ENCODE measurements at regions not wholly inside any gene's neighbourhood (a gene's known extent, or its start where the extent isn't known, plus 50 kb on each side); places are given as distances from the start of the nearest gene placed in this dataset.
"Not testable (repeated sequence)": the region's sequence is repeated elsewhere in the genome, so short reads cannot be mapped to it uniquely, and the experiment has no call there.

DNA sequence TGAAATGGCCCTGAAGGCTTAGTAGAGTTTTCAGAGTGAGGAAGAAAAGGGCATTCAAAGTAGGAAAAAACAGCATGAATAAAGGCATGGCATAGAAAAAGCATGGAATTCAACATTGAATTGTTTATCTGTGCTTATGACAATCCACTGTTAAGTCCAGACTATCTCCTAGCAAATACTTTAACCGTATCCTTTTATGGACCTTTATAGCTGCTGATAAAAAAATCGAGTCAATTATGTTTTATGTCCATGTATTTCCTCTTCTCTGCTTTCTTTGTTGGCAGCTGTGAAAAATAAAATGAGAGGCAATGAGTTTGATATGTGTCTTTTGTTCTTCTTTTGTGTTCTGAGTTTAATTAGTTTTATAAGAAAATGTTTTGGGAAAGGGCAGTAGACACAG, 70.4 kb downstream of the TDRD15 start:
- DNase-seq (ENCODE audit: low read depth), result no peak

DNA sequence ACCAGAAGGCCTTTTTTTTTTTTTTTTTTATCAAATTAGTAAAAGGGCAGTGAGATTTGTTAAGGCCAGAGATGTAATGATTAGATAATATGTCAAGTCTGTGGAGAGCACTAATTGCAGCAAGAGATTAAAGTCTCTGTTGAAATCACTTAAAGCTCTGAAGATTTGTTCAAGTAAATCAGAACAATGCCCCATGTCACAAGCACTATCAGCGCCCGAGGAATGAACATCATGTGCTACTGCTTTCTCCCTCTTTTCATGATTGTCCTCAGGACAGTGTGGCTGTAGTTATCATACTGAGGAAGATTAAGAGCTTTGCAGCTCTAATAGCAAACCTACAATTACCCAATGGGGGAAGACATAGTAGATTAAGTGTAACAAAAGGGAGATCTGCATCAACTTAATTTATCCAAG, 71.1 kb downstream of the TDRD15 start:
- no peak for DNase-seq (ENCODE audit: low read depth)

DNA sequence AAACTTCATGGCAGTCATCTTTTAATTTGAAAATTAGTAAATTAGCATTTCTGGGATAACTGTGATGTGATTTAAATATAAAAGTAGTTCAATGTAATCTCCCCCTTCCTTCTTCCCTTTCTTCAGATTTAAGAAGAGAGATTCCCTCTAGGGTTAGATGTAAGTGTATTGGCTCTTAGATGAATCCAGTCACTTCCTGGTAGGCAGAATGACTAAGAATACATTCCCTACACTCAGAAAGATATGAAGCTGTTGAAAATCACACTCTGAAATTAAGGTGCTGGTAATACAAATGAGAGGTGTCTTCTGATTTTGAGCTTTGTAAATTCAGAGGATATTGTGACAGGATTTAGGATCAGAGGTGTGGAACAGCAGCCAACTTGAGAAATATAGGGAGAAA, 71.6 kb downstream of the TDRD15 start:
- DNase-seq (ENCODE audit: low read depth), result no peak

DNA sequence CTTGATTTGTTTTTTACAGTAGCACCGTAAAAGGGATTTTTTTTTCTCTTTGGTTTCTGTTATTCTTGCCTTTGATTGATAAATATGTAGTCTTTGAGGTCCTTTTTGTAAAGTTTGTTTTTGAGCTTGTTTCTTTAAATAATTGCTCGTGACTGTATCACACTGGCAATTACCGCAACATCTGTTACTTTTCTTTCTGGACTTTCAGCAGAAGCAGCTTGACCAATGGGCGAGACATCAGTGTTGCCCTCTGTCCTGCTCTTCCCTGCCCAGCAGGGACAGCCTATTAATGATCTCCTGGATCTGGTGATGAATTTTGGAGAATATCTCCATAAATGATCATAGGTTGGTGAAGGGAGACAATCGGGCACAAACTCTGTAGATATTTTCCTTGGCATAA, 74.9 kb downstream of the TDRD15 start:
- no peak for DNase-seq (ENCODE audit: low read depth)

DNA sequence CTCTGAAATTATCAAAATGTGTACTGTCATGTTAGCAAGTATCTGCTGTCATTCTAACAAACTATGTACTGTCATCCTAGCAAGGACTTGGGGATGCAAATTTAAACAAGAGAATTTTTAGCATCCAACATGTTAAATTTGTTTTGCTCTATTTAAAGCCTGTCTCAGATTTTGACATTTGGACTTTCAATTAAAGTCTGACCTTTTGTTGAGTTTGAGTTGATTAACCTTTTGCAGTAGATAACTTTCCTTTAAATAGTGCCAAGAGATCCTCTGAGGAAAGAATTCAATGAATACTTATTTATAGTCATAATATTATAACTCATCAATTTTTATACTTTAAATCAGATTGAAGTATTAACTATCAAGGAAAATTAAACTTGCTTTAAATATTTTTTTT, 80.2 kb downstream of the TDRD15 start:
- DNase-seq (ENCODE audit: low read depth), result no peak

DNA sequence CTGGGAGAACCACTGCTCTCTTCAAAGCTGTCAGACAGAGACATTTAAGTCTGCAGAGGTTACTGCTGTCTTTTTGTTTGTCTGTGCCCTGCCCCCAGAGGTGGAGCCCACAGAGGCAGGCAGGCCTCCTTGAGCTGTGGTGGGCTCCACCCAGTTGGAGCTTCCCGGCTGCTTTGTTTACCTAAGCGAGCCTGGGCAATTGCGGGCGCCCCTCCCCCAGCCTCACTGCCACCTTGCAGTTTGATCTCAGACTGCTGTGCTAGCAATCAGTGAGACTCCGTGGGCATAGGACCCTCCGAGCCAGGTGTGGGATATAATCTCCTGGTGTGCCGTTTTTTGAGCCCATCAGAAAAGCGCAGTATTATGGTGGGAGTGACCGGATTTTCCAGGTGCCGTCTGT, 90.3 kb downstream of the TDRD15 start:
- DNase-seq (ENCODE audit: low read depth), result not testable (repeated sequence)

DNA sequence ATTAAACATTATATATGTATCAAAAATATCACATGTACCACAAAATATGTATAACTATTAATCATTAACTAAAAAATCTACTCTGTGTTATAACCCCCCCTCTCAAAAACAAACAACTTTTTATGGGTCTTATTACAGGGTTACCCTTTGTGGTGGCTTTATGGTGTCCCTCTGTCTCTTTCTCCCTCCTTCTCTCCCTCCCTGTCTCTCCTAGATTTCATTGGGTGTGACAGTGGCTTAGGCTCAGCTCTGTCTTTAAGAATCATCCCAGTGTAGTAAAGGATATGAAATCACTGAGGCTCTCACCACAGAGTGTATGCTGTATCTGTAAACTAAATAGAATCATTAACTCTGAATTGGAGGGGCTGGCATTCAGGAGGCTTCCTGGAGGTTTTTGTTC, 93.7 kb downstream of the TDRD15 start:
- DNase-seq (ENCODE audit: low read depth), result no peak

DNA sequence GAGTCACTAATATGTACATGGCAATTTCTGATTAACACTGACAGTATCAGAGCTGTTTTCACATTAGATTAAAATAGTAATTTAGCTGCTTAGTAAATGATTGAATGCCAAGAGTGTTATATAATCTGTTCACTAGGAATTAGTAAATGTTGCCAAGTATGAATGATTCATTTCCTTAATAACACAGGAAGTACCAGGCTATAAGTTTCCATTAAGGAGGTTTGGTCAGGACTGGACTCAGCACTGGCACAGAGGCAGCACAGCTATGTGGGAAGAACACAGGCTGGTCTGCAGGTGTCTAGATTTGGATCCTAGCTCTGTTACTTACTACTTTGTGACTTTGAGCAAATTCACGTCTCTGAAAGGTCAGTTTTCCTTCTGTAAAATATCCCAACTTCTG, 97.2 kb downstream of the TDRD15 start:
- DNase-seq (ENCODE audit: low read depth), result no peak

DNA sequence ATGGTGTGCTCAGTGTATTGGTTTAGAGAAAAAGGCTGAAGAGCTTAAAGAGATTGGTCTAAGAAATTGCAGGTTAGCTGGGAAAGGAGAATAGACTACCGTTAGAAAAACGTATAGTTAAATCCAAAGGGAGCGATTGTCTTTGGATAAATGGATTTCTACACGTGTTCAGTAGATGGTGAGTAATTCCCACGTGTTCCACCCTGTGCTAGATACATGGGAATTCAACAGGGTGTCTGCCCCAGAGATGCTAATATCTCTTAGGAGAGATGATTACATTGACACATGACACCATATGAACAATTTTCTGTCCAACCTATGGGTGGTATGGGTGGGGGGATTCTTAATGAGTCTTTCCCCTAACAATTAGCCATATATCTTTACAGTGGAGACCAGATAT, 99.8 kb downstream of the TDRD15 start:
- no peak for DNase-seq (ENCODE audit: low read depth)

DNA sequence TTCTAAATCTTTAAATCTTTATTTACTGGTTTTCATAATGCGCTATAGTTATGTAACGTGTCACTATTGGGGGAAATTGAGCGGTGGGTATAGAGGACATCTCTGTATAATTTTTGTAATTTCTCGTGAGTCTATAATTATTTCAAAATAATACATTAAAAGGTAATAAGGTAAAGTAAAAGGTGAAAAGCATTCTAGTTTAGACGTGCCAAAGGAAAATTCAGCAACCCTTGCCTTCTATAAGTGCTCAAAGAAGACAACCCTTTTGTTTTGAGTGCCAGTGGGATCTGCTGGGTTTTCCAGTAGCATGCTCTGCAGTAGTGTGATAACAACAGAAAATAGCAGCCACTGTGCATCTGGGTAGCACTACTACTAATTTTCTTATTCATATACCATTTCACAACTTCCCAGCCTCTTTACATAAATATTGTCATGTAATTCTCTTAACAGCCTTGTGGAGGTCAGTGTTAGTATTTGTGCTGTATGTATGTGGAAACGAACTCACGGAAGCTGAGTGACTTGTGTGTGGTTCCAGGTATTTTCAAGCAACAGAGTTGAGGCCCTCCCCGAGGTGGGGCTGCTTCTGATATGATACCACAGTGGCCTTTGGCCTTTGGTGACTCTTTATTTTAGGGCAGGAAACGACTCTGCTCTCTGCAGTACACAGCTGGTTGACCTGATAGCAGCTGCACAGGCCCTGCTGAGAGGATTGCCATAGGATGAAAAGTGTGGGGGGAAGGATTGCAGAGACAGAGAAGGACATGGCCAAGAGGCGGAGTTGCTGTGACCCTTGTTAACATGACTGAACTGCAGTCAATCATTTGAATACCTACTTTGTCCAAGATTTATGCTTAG, 104.5 kb downstream of the TDRD15 start:
- DNase-seq (ENCODE audit: low read depth), result no peak

DNA sequence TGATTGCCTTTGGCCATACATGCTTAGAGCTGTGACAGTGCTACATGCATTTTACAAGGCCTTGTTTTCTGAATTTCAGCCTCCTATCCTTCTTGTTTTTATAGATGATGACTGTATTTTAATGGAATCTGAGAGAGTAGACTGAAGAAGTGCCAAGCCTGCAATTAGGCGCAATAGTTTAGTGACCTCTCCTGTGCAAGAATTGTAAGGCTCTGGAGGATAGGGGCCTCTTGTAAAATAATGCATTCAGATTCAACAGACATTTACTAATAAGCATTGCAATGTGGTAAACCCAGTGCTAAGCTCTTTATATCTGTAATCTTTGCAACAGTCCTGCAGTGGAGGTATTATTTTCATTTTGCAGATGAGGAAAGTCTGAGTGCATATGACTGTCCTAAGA, 105.5 kb downstream of the TDRD15 start:
- DNase-seq (ENCODE audit: low read depth), result no peak

DNA sequence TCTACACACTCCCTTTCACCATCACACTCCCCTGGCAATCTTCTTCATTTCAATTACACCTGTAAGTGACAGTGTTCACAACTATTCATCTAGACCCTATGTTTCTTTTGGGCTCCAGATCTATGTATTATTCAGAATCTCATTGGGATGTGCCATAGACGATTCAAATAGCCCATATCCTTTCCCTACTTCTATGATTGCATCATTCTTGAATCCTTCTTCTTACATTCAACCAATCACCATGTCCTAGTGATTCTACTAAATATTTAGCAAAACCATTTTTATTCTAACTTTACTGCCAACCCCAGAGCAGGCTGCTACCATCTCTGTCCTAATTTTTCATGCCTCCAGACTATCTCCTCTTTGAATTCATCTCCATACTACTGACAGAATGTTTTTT, 106.4 kb downstream of the TDRD15 start:
- no peak for DNase-seq (ENCODE audit: low read depth)

DNA sequence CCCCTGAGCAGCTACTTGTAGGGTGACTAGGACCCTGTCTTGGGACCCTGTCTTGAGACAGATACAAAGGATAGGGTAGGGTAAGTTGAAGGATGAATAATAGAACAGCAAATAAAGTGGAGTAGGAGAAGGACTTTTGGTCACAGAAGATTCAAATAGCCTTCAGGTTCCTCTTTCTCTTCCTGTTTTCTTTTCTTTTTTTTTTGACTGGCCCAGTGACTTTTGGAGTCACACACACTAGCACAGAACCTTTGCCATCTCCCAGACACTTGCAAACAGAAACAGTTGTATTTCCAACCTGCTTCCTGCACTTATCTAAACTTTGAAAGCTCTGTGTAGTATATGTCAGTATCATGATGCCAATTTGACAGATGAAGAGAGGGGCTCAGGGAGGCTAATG, 108.2 kb downstream of the TDRD15 start:
- DNase-seq (ENCODE audit: low read depth), result no peak

DNA sequence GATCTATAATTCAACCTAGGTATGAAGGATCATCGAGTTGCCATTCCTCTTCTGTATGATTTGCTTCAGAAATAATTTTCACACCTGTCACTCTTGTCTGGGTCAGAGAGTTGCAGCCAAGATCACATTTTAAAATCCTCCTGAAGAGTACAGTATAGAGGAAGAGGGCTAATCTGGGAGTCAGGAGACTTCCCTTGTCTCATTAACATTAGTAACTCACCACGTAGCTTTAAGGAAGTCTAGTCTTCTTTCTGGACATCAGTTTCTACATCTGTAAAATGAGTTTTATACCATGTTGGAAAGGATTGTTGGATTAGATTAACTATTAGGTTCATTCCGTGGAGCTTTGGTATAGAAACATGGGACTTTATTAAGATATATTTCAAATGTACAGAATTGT, 109.4 kb downstream of the TDRD15 start:
- DNase-seq (ENCODE audit: low read depth), result no peak

DNA sequence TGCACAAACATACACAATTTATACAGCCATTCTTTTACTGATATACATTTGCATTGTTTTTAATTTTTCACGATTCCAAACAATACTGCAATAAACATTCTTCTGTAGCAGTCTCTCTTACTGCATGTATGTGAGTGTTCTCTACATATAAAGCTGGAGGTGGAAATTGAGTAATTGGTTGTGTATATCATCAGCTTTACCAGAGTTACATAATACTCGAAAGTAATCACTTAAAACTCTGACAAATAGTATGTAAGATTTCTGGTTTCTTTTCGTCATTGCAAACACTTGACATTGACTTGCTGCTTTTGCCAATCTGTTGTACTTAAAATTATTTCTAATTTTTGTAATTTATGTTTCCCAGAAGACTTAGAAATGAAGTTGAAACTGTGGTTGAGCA, 110.2 kb downstream of the TDRD15 start:
- DNase-seq (ENCODE audit: low read depth), result no peak

DNA sequence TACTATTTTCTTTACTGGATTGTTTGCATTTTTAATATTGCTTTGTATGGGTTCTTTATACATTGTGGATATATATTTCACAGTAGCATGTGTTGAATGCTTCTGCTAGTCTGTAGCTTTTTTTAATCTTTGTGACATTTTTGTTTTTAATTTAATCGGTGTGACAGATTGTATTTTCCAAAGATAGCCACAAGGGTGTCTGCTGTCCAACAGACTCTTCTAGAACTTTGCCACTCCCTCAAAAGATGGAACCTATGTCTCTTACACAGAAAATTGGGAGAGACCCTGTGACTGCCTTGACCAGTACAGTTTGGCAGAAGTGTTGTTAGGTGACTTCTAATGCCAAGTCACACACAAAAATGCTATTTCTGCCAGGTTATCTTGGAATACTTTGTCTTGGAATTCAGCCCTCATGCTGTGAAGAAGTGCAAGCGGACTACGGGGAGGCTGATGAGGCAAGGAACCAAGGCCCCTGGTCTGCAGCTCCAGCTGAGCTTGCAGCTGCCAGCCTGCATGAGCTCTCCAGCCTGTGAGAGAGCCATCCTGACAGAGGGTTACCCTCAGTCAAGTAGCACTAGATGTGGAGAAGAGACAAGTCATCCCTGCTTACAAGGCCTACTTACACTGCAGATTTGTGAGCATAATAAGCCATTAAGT, 110.8 kb downstream of the TDRD15 start:
- no peak for DNase-seq (ENCODE audit: low read depth)

DNA sequence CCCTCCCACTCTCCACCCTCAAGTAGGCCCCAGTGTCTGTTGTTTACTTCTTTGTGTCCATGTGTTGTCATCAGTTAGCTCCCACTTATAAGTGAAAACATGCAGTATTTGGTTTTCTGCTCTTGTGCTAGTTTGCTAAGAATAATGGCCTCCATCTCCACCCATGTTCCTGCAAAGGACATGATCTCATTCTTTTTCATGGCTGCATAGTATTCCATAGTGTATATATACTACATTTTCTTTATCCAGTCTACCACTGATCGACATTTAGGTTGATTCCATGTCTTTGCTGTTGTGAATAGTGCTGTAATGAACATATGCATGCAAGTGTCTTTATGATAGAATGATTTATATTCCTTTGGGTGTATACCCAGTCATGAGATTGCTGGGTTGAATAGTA, 116.0 kb downstream of the TDRD15 start:
- not testable (repeated sequence) for DNase-seq (ENCODE audit: low read depth)

DNA sequence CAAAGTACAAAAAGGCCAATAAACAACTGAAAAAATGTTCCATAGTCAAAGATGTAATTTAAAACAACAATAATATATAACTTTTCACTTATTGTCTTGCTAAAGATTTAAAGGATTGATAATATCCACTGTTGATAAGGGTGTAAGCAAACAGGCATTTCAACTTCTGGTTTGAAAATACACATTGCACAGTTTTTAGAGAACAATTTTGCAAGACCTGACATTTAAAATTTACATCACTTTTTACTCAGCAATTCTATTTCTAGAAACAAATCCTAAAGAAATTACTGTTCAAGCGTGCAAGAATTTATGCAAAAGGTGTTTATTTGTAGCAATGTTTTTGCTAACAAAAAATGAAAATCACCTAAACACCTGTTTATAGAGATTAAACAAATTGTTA, 120.4 kb downstream of the TDRD15 start:
- no peak for DNase-seq (ENCODE audit: low read depth)

DNA sequence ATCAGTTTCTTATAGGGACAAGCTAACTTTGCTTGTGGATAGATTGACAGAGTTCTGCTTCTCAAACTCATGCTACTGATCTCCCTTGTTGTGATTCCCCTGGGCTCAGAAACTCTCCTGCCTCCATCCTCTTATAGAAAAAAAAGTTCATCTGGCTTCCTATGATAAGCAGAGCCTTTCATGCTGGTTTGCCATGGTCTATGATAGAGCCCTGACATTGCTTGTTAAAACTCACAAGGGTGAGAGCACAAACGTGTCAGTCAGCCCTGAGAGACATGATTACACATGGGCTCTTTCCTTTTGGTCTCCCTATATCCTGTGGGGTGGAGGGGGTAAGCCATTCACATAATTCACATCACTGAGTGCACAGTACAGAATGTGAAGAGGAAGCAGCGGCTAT, 121.8 kb downstream of the TDRD15 start:
- DNase-seq (ENCODE audit: low read depth), result no peak

DNA sequence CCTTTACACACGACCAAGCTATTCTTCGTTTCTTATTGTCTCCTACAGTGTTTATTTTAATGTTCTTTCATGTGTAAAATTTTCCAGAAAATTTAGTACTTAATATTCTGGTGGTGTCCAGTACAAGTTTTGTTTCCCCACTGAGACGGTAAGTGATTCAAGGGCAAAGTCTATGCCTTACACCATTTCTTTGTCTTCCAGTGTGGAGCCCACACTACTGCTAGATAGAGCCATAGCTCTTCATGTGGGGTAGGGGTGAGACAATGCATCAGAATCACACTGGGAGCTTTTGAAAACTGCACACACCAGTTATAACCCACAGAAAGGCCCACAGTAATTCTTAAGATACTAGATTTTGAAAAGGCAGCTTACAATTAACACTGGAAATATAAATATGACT, 125.6 kb downstream of the TDRD15 start:
- DNase-seq (ENCODE audit: low read depth), result no peak

DNA sequence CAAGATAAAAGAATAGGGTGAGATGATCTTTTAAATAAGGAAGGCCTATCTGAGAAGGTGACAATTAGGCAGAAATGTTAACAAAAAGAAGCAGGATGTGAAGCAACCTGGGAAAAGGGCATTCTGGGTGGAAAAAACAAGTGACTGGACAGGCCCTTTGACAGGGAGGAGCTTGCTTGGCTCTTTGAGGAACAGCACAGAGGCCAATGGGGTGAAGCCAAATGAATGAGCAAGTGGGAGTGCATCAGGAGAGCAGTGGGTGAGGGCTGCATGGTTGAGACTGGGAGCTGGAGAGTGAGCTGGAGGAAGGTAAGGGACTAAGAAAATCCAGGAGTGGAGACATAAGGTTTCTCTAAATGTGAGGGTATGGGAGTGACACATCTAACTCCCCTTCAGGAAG, 126.9 kb downstream of the TDRD15 start:
- DNase-seq (ENCODE audit: low read depth), result no peak

DNA sequence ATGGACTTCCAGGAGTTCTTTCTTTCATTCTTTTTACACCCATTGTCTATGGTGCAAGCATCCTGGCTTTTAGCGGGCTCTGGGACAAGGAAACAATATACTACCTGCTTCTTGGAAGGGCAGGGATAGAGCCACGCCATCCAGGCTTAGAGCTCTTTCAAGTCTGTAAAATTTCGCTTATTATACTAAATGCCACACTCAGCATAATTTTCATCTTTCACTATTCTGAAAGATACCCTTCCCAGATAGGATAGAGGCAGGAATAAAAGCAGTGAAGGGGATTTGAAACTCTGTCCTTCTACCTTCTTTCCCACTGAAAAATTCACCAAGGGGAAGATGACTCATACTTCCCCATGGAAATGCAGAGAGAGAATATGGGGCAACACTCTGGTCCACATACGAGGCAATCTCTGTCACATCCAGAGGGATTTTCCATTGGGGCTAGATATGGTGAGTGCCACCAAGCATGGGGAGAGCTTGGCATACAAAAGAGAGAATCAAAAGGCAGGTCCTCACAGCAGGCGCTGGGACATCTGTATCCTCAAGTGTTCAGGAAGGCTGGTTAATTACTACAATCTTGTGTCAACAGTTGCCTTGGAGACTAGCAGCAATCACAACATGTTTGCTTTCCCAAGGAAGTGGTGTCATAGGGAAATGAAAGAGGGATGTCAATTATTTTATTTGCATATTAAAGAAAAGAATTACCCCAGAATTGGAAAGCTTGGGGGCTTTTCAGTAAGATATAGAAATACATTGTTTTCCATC, 127.6 kb downstream of the TDRD15 start:
- DNase-seq (ENCODE audit: low read depth), result no peak

All from stimulated activated CD8-positive, alpha-beta memory T cell treated with anti-CD3 and anti-CD28 coated beads, Interleukin-12 subunit alpha, Interleukin-12 subunit beta, amount 100 ng/mL, for 1 hour (primary cell).